ENCODE measurements at regions not wholly inside any gene's neighbourhood (a gene's known extent, or its start where the extent isn't known, plus 50 kb on each side); places are given as distances from the start of the nearest gene placed in this dataset.
"Not testable (repeated sequence)": the region's sequence is repeated elsewhere in the genome, so short reads cannot be mapped to it uniquely, and the experiment has no call there.

DNA sequence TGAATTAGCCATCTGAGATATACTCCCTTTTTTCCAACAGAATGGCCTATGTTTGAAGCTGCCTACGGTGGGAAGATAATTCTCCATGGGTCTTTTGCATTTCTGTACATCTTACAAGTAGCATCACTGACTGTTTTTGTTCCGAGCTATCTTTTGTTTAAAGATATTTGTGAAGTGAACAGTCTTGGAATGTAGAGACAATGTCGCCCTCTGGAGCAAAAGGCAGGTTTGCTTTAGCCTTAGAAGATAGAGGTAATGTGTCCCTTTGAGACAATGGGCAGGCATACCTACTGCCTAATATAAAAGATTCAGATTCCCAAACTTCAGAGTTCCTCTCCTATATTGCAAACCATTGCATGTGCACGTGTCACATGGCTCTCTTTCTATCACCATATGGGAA, 347.8 kb upstream of the CNR1 start:
- Mint-ChIP-seq H3K27ac (no peak overlapping the region), H3K9me3 (peaks cover 2% of the 10 kb centered on the region in 2 donors), H3K36me3 (no peaks in the 10 kb centered on the region)
- ATAC-seq (no peak), DNase-seq (ENCODE audit: low spot score in 2 of 2) (no peak)

DNA sequence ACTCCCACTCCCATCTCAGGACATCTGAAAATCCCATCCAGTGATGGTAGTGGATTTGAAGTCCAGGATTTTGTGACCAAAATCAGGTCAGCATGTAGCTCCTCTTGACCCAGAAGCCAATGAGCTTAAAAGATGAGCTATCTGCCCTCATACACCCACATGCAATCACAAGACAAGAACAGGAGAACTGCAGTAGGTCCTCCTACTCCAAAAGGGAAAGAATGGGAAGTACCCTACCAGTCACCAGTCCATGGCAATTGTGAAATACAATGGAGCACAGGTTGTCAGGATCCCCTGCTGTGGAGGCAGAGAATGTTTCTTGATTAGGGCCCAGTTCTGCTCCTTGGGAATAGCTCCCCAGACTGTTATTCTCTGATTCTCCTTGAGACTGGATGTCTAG, 347.3 kb upstream of the CNR1 start:
- no peak overlapping the region for H3K27ac Mint-ChIP-seq
- ATAC-seq (no peak), DNase-seq (ENCODE audit: low spot score in 2 of 2) (no peak)
- no peaks in the 10 kb centered on the region for H3K36me3 Mint-ChIP-seq
- H3K9me3 Mint-ChIP-seq: peaks cover 4 to 5% of the 10 kb centered on the region in 2 donors

GRCh38 chr6:88512951-88513350, 346.8 kb upstream of the CNR1 start:
- DNase-seq (ENCODE audit: low spot score in 2 of 2): no peak
- H3K27ac Mint-ChIP-seq: no peak overlapping the region
- ATAC-seq: no peak
- peaks cover 4 to 5% of the 10 kb centered on the region in 2 donors for H3K9me3 Mint-ChIP-seq
- no peaks in the 10 kb centered on the region for H3K36me3 Mint-ChIP-seq

DNA sequence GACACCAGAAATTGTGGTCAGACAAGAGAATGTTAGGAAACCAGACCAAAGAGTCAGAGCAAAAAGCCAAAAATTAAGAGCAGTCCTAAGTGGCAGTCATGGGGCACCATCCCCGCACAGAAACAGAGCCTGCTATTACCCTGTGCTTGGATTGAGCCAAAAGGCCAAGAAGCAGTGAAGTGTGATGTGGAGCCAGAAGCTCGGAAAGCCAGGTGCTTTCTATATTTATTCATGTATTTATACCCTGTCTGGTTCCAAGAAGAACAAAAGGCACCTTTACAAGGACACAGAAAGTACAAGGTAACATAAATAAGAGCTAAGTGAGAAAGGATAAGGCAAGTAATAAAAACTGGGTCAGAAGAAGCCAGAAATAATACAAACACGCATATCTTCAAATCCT, 336.2 kb upstream of the CNR1 start:
- Mint-ChIP-seq H3K9me3 (peaks cover 3 to 13% of the 10 kb centered on the region in 2 donors), H3K27ac (peak overlapping the region in 1 of 2 donors; percentile 51), H3K36me3 (no peaks in the 10 kb centered on the region)
- no peak for ATAC-seq
- no peak for DNase-seq (ENCODE audit: low spot score in 2 of 2)

- DNase-seq (ENCODE audit: low spot score in 2 of 2) (no peak), ATAC-seq (no peak)
- no peaks in the 10 kb centered on the region for H3K36me3 Mint-ChIP-seq
- peaks cover 0 to 4% of the 10 kb centered on the region in 2 donors for H3K9me3 Mint-ChIP-seq
- H3K27ac Mint-ChIP-seq: no peak overlapping the region
Measured at GRCh38 chr6:88499845-88500699, 333.9 kb upstream of the CNR1 start.

DNA sequence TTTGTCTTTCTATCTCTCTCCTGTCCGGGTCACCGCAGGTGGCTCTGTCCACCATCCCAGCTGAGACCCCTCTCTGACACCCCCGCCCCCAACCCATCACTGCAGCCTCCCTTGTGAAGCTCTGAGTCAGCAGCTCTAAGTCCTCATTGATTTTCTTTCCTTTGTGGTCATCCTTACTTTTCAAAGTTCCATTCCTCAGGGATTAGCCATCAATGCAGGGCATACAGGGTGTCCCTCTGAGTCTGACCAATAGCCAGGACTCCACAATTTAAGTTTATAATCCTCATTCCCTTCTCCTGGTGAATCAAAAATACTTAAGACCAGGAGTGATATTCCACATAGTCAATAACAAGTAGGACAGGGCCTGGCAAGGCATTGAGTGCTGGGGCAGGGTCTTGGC, 333.3 kb upstream of the CNR1 start:
- no peaks in the 10 kb centered on the region for H3K36me3 Mint-ChIP-seq
- DNase-seq (ENCODE audit: low spot score in 2 of 2): no peak
- H3K9me3 Mint-ChIP-seq: peaks cover 0 to 4% of the 10 kb centered on the region in 2 donors
- no peak for ATAC-seq
- H3K27ac Mint-ChIP-seq: no peak overlapping the region

- not testable (repeated sequence) for H3K27ac Mint-ChIP-seq; ATAC-seq; H3K36me3 Mint-ChIP-seq; H3K9me3 Mint-ChIP-seq; DNase-seq (ENCODE audit: low spot score in 2 of 2)
Measured at GRCh38 chr6:88497403-88497802, 331.3 kb upstream of the CNR1 start.

- Mint-ChIP-seq H3K27ac (no peak overlapping the region), H3K9me3 (peaks cover 0 to 4% of the 10 kb centered on the region in 2 donors), H3K36me3 (no peaks in the 10 kb centered on the region)
- ATAC-seq: no peak
- DNase-seq (ENCODE audit: low spot score in 2 of 2): no peak
Measured at GRCh38 chr6:88494401-88495140, 328.4 kb upstream of the CNR1 start.

- H3K36me3 Mint-ChIP-seq: no peaks in the 10 kb centered on the region
- no peak overlapping the region for H3K27ac Mint-ChIP-seq
- DNase-seq (ENCODE audit: low spot score in 2 of 2): no peak
- ATAC-seq: no peak
- peaks cover 0 to 4% of the 10 kb centered on the region in 2 donors for H3K9me3 Mint-ChIP-seq
Measured at GRCh38 chr6:88493717-88494116, 327.6 kb upstream of the CNR1 start.

- DNase-seq (ENCODE audit: low spot score in 2 of 2): no peak
- no peak for ATAC-seq
- Mint-ChIP-seq H3K27ac (no peak overlapping the region), H3K9me3 (peaks cover 0 to under 1% of the 10 kb centered on the region in 2 donors), H3K36me3 (no peaks in the 10 kb centered on the region)
Measured at GRCh38 chr6:88492824-88493223, 326.7 kb upstream of the CNR1 start.

GRCh38 chr6:88492241-88492640, 326.1 kb upstream of the CNR1 start:
- DNase-seq (ENCODE audit: low spot score in 2 of 2) (no peak), ATAC-seq (no peak)
- H3K36me3 Mint-ChIP-seq: no peaks in the 10 kb centered on the region
- H3K27ac Mint-ChIP-seq: no peak overlapping the region
- H3K9me3 Mint-ChIP-seq: no peaks in the 10 kb centered on the region

DNA sequence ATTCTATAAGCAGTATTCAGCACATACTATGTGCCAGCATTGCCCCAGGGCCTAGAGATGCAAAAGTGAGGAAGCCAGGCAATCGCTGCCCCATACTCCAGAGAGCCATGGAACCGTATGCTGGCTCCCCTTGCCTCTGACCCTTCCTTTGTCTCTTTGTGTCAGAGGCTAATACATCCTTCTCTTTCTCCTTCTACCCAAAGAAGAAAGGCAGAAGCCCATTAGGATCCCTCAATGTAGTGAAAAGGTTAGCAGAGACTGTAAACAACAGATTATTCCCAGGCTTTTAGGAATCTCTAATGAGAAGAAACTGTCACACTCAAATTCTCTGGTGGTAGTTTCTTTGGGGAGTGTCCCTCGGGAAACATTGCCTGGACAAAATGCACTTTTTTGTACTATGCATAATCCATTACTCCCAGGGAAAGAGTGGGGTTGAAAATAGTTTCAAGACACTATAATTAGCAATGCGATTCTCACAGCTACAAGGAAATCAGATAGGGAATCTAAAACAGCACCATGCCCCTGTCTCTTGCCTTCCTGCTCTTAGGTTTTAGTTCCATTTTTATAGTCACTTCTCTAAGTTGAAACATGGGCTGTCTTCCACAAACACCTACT, 325.2 kb upstream of the CNR1 start:
- ATAC-seq: no peak
- Mint-ChIP-seq H3K9me3 (no peaks in the 10 kb centered on the region), H3K36me3 (no peaks in the 10 kb centered on the region), H3K27ac (no peak overlapping the region)
- DNase-seq (ENCODE audit: low spot score in 2 of 2): no peak

- Mint-ChIP-seq H3K9me3 (no peaks in the 10 kb centered on the region), H3K27ac (no peak overlapping the region), H3K36me3 (no peaks in the 10 kb centered on the region)
- DNase-seq (ENCODE audit: low spot score in 2 of 2): no peak
- ATAC-seq: no peak
Measured at GRCh38 chr6:88490908-88491264, 324.7 kb upstream of the CNR1 start.

DNA sequence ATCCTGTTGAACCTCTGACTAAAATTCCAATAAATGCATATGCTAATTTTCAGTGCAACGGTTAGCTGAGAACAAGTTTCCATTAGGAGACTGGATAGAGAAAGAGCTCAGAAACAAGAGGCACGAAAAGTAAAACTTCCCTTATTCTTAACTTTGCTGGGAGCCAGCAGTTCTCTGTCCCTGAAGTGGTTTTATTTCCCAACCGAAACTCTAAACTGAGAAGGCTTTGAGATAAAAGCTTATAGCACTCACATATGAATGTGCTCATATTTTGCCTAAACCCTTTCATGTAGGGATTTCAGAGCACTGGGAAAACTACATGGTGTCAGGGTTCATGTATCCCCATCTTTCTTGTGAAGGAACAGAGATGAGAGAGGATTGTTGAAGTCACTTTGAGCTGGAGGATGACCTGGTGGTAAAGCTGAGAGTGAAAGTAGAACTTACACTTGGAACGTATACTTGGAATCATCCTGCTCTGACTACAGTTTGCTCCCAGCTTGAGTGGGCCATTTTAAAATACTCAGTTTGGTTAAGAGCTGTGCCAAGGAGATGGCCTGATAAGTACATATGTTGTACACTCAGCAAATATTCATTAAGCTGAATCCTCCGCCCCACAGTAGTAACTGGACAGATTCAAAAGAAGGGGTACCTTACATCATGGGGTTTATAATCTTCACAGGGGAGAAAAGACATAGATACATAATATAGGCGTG, 324.2 kb upstream of the CNR1 start:
- Mint-ChIP-seq H3K27ac (no peak overlapping the region), H3K36me3 (no peaks in the 10 kb centered on the region), H3K9me3 (no peaks in the 10 kb centered on the region)
- ATAC-seq: no peak
- DNase-seq (ENCODE audit: low spot score in 2 of 2): no peak

DNA sequence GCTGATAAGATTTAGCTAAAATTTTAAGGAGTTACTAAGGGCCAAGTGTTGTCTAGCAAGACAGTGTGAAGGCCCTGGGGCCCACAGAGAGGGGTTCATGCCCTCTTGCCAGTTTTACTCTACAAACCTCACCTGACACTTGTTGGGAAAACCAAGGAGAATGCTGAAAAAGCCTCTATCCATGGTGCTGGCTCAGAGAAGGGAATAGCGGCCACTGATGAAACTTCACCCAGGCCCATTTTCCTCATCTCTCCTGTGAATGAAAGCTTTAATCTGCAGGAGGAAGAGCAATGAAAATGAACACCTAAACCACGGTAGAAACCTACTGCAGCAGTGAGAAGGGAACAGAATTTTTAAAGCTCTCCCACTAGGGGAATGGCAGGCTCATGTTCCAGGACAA, 317.3 kb upstream of the CNR1 start:
- Mint-ChIP-seq H3K9me3 (no peaks in the 10 kb centered on the region), H3K36me3 (no peaks in the 10 kb centered on the region), H3K27ac (no peak overlapping the region)
- no peak for DNase-seq (ENCODE audit: low spot score in 2 of 2)
- no peak for ATAC-seq

GRCh38 chr6:88482465-88482864, 316.3 kb upstream of the CNR1 start:
- Mint-ChIP-seq H3K36me3 (no peaks in the 10 kb centered on the region), H3K9me3 (no peaks in the 10 kb centered on the region), H3K27ac (no peak overlapping the region)
- no peak for ATAC-seq
- DNase-seq (ENCODE audit: low spot score in 2 of 2): no peak

DNA sequence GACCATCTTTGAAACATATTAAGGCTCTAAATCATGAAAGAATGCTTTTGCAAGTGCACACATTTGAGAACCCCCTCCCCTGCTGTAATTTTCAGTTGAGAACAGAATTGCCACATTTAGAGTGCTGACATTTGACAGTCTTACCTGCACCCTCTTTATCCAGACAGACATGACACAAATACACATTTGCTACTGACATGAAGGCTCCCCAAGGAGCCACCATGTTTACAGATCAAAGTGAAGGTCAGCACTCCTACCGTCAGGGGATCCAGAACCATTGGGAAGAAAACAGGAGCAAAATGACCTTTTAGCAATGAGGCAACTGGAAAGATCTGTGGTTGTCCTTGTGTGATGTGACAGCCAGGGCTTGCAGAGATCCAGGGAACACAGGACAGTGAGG, 315.4 kb upstream of the CNR1 start:
- Mint-ChIP-seq H3K9me3 (no peaks in the 10 kb centered on the region), H3K36me3 (no peaks in the 10 kb centered on the region), H3K27ac (no peak overlapping the region)
- DNase-seq (ENCODE audit: low spot score in 2 of 2) (no peak), ATAC-seq (no peak)
